H1 (cell line): ENCODE measurements at regions not wholly inside any gene's neighbourhood (a gene's known extent, or its start where the extent isn't known, plus 50 kb on each side); places are given as distances from the start of the nearest gene placed in this dataset.

ENCODE experiments used
- CTCF ChIA-PET: fragments of 300-600 bp; sonication (Branson Sonifier 250); formaldehyde crosslinking; loops from one replicate; lab custom pipeline; 2021; ENCODE audit not compliant: partially characterized antibody; lab: Charles Lee
- POLR2A ChIA-PET: fragments of 300-600 bp; sonication (Branson Sonifier 250); formaldehyde crosslinking; loops from one replicate; lab custom pipeline; 2021; ENCODE audit warnings: inconsistent platforms; ENCODE audit not compliant: partially characterized antibody; lab: Charles Lee
- DNase-seq, 2 experiments: peaks; one replicate each; pipeline versions ENCODE4 v3.0.0 to v3.0.0-alpha.2; 2010 to 2022; ENCODE audit warnings: low spot score in 2 of 2, low read depth in 1 of 2, mixed read lengths in 1 of 2
- FAIRE-seq: peaks from 2 replicates; lab custom pipeline; 2011; peaks lifted over from hg19 to GRCh38; lab: Jason Lieb, UNC
- H2AFZ ChIP-seq: 2 replicates; pipeline ENCODE4 v1.8.1; 2012; ENCODE audit warnings: low read length, inconsistent platforms
- H2AK5ac ChIP-seq: 2 replicates; pipeline ENCODE4 v1.6.1; 2013; ENCODE audit warnings: low read depth, low read length
- H2BK120ac ChIP-seq: replicated peaks from 2 replicates; pipeline ENCODE3; 2013; ENCODE audit warnings: low read depth, low read length, inconsistent platforms
- H2BK12ac ChIP-seq: 2 replicates; pipeline ENCODE4 v1.6.1; 2013; ENCODE audit warnings: low read depth, low read length
- H2BK15ac ChIP-seq: 2 replicates; pipeline ENCODE4 v1.6.1; 2013; ENCODE audit warnings: low read length
- H2BK20ac ChIP-seq: 2 replicates; pipeline ENCODE4 v1.6.1; 2013; ENCODE audit warnings: low read length
- H2BK5ac ChIP-seq: 2 replicates; pipeline ENCODE4 v1.6.1; 2013; ENCODE audit warnings: low read depth, low read length
- H3K14ac ChIP-seq: 2 replicates; pipeline ENCODE4 v1.6.1; 2013; ENCODE audit warnings: inconsistent platforms; ENCODE audit not compliant: insufficient read length
- H3K18ac ChIP-seq: 2 replicates; pipeline ENCODE4 v1.6.1; 2013; ENCODE audit warnings: low read length; ENCODE audit errors: extremely low read depth
- H3K23ac ChIP-seq: 2 replicates; pipeline ENCODE4 v1.6.1; 2013; ENCODE audit warnings: inconsistent platforms; ENCODE audit not compliant: insufficient read length
- H3K23me2 ChIP-seq: 2 replicates; pipeline ENCODE4 v1.6.1; 2013; ENCODE audit warnings: low read depth, low read length
- H3K27ac ChIP-seq: 2 replicates; pipeline ENCODE4 v1.6.1; 2011; ENCODE audit warnings: low read depth, low read length, inconsistent platforms
- H3K27me3 ChIP-seq, 4 experiments: replicated peaks in 1 of 4; 1 replicate in 1 of 4; 2 replicates in 3 of 4; pipeline versions ENCODE4 v1.6.1 to v1.8.1; 2011 to 2013; ENCODE audit warnings: low read length in 3 of 4, mild to moderate bottlenecking in 3 of 4, inconsistent platforms in 2 of 4, mixed read lengths in 2 of 4, moderate library complexity in 1 of 4; ENCODE audit not compliant: control insufficient read depth in 3 of 4, insufficient read depth in 3 of 4; ENCODE audit errors: extremely low read depth in 1 of 4
- H3K36me3 ChIP-seq, 4 experiments: 2 replicates each; pipeline versions ENCODE4 v1.6.1 to v1.8.1; 2011 to 2013; ENCODE audit warnings: mild to moderate bottlenecking in 4 of 4, low read length in 3 of 4, moderate library complexity in 2 of 4, control low read depth in 1 of 4, inconsistent platforms in 1 of 4; ENCODE audit not compliant: insufficient read depth in 4 of 4, control insufficient read depth in 2 of 4
- H3K4ac ChIP-seq: replicated peaks from 2 replicates; pipeline ENCODE3; 2013; ENCODE audit warnings: low read length, low read depth, mixed read lengths, inconsistent platforms; ENCODE audit not compliant: insufficient read length
- H3K4me1 ChIP-seq, 4 experiments: replicated peaks in 1 of 4; 1 replicate in 1 of 4; 2 replicates in 3 of 4; pipeline versions ENCODE4 v1.6.1 to v1.8.1; 2011 to 2013; ENCODE audit warnings: low read length in 3 of 4, inconsistent platforms in 2 of 4, mixed read lengths in 1 of 4; ENCODE audit not compliant: insufficient read depth in 4 of 4, control insufficient read depth in 3 of 4
- H3K4me2 ChIP-seq, 2 experiments: 2 replicates each; pipeline versions ENCODE4 v1.6.1 to v1.8.1; 2011 to 2013; ENCODE audit warnings: low read depth in 2 of 2, low read length in 2 of 2, control low read depth in 1 of 2, inconsistent platforms in 1 of 2, mild to moderate bottlenecking in 1 of 2; ENCODE audit not compliant: insufficient read depth in 1 of 2
- H3K4me3 ChIP-seq, 4 experiments: fragments of 200-600, 300-600 bp in 1 of 4; sonication (generic), shearing (Covaris generic), sonication (Bioruptor Twin) in 1 of 4; 2 replicates each; pipeline versions ENCODE4 v1.5.1 to v1.8.1; 2011 to 2016; ENCODE audit warnings: low read length in 4 of 4, low read depth in 3 of 4, control low read depth in 2 of 4, inconsistent platforms in 2 of 4, mild to moderate bottlenecking in 2 of 4, mixed read lengths in 1 of 4, moderate library complexity in 1 of 4; ENCODE audit not compliant: insufficient read depth in 2 of 4; ENCODE audit errors: extremely low read depth in 1 of 4
- H3K56ac ChIP-seq: replicated peaks from 2 replicates; pipeline ENCODE3; 2013; ENCODE audit warnings: low read depth, mild to moderate bottlenecking, mixed read lengths, low read length, inconsistent platforms; ENCODE audit not compliant: insufficient read length
- H3K79me1 ChIP-seq: 2 replicates; pipeline ENCODE4 v1.6.1; 2013; ENCODE audit warnings: low read depth, low read length, control low read depth
- H3K79me2 ChIP-seq, 2 experiments: 2 replicates each; pipeline versions ENCODE4 v1.6.1 to v1.8.1; 2012 to 2013; ENCODE audit warnings: low read length in 2 of 2, mild to moderate bottlenecking in 2 of 2, inconsistent platforms in 1 of 2; ENCODE audit not compliant: insufficient read depth in 2 of 2, control insufficient read depth in 1 of 2
- H3K9ac ChIP-seq, 4 experiments: replicated peaks in 1 of 4; 1 replicate in 1 of 4; 2 replicates in 3 of 4; pipeline versions ENCODE4 v1.6.1 to v1.8.1; 2011 to 2013; ENCODE audit warnings: low read depth in 3 of 4, low read length in 3 of 4, control low read depth in 2 of 4, mild to moderate bottlenecking in 2 of 4, moderate library complexity in 2 of 4, inconsistent platforms in 1 of 4; ENCODE audit errors: extremely low read depth in 1 of 4
- H3K9me3 ChIP-seq, 2 experiments: 2 replicates each; pipeline versions ENCODE4 v1.6.1 to v1.8.1; 2012 to 2013; ENCODE audit warnings: mild to moderate bottlenecking in 2 of 2, moderate library complexity in 2 of 2, control low read depth in 1 of 2, inconsistent platforms in 1 of 2, low read depth in 1 of 2, low read length in 1 of 2, mixed read lengths in 1 of 2; ENCODE audit not compliant: insufficient read depth in 2 of 2
- H4K20me1 ChIP-seq, 2 experiments: replicated peaks in 1 of 2; 2 replicates each; pipeline versions ENCODE3 to v1.8.1; 2011 to 2013; ENCODE audit warnings: inconsistent platforms in 2 of 2, low read length in 2 of 2, mild to moderate bottlenecking in 1 of 2; ENCODE audit not compliant: insufficient read depth in 2 of 2, control insufficient read depth in 1 of 2
- H4K5ac ChIP-seq: 2 replicates; pipeline ENCODE4 v1.6.1; 2013; ENCODE audit warnings: low read length, low read depth, mixed read lengths, inconsistent platforms; ENCODE audit not compliant: insufficient read length
- H4K8ac ChIP-seq: 2 replicates; pipeline ENCODE4 v1.8.0; 2013; ENCODE audit warnings: mild to moderate bottlenecking, moderate library complexity, low read length, inconsistent platforms; ENCODE audit not compliant: insufficient read depth; ENCODE audit errors: extremely low read depth
- H4K91ac ChIP-seq: replicated peaks from 2 replicates; pipeline ENCODE3; 2013; ENCODE audit warnings: low read length, mixed read lengths, inconsistent platforms; ENCODE audit not compliant: insufficient read length
- BCL11A ChIP-seq, 2 experiments: IDR thresholded peaks; one replicate each; pipeline ENCODE4 v1.6.1; 2011; ENCODE audit warnings: low read depth in 2 of 2, low read length in 2 of 2, mild to moderate bottlenecking in 2 of 2
- CEBPB ChIP-seq: IDR thresholded peaks from 2 replicates; pipeline ENCODE4 v1.6.1; 2012; ENCODE audit warnings: low read depth, low read length
- CREB1 ChIP-seq: IDR thresholded peaks from 2 replicates; pipeline ENCODE4 v1.6.1; 2012; ENCODE audit warnings: inconsistent platforms
- CTCF ChIP-seq, 3 experiments: IDR thresholded peaks; 1 replicate in 2 of 3; 2 replicates in 1 of 3; pipeline versions ENCODE4 v1.5.1 to v1.6.1; 2011; ENCODE audit warnings: low read length in 3 of 3, mild to moderate bottlenecking in 3 of 3, inconsistent platforms in 2 of 3, low read depth in 1 of 3, moderate library complexity in 1 of 3; ENCODE audit not compliant: insufficient read depth in 1 of 3; ENCODE audit errors: control extremely low read depth in 1 of 3
- FOSL1 ChIP-seq: IDR thresholded peaks from 2 replicates; pipeline ENCODE4 v1.6.1; 2011; ENCODE audit warnings: mild to moderate bottlenecking, low read depth, low read length, moderate library complexity; ENCODE audit not compliant: insufficient read depth
- GABPA ChIP-seq: IDR thresholded peaks from 2 replicates; pipeline ENCODE4 v1.6.1; 2011; ENCODE audit warnings: mild to moderate bottlenecking, low read length, moderate library complexity, borderline replicate concordance; ENCODE audit not compliant: insufficient read depth
- HDAC2 ChIP-seq, 2 experiments: fragments of 300-600 bp in 1 of 2; sonication (generic) in 1 of 2; IDR thresholded peaks; 2 replicates each; pipeline ENCODE4 v1.6.1; 2011 to 2012; ENCODE audit warnings: low read depth in 2 of 2, low read length in 2 of 2, mild to moderate bottlenecking in 2 of 2, moderate library complexity in 2 of 2, borderline replicate concordance in 1 of 2, inconsistent platforms in 1 of 2
- JUND ChIP-seq: IDR thresholded peaks from 2 replicates; pipeline ENCODE4 v1.6.1; 2011; ENCODE audit warnings: mild to moderate bottlenecking, improper control_type of control experiment, low read length
- NANOG ChIP-seq: IDR thresholded peaks from 2 replicates; pipeline ENCODE4 v1.6.1; 2011; ENCODE audit warnings: low read length, low read depth, mild to moderate bottlenecking, inconsistent platforms; ENCODE audit not compliant: insufficient read depth, poor library complexity, severe bottlenecking
- POU5F1 ChIP-seq: IDR thresholded peaks from 2 replicates; pipeline ENCODE4 v1.6.1; 2011; ENCODE audit warnings: low read depth, mild to moderate bottlenecking, low read length, moderate library complexity
- SP4 ChIP-seq: IDR thresholded peaks from 2 replicates; pipeline ENCODE4 v1.6.1; 2012; ENCODE audit warnings: low read length, inconsistent platforms
- ZNF274 ChIP-seq: IDR thresholded peaks from 2 replicates; pipeline ENCODE4 v1.7.0; 2012; ENCODE audit warnings: low read length, borderline replicate concordance; ENCODE audit errors: extremely low read depth
- WGBS, 2 experiments: shearing (Covaris generic) in 1 of 2; methylation state at CpG; one replicate each; pipeline versions ENCODE4 v1.1.6 to v1.1.7; 2013 to 2015; ENCODE audit warnings: low lambda C conversion rate in 2 of 2, mixed read lengths in 2 of 2, inconsistent platforms in 1 of 2, low coverage in 1 of 2, missing lambda C conversion rate in 1 of 2; ENCODE audit not compliant: insufficient replicate concordance in 2 of 2, insufficient coverage in 1 of 2, insufficient read length in 1 of 2; ENCODE audit errors: extremely low coverage in 1 of 2, missing lambda C conversion rate in 1 of 2; 5-methylcytosine and 5-hydroxymethylcytosine counted together

GRCh38 chr18:57209713-57210106 lies 62.8 kb downstream of the BOD1L2 start:
- H4K5ac ChIP-seq = no peak overlapping the region
- H3K79me2 ChIP-seq = no peaks in the 10 kb centered on the region
- H2BK15ac ChIP-seq = no peak overlapping the region
- 30% methylated on average over 10 of the region's 10 CpGs; no CpG with 5 or more reads in 1 of the 2 experiments for WGBS, 2 experiments
- no peak overlapping the region for H3K27ac ChIP-seq
- H2AFZ ChIP-seq = peak overlapping the region; percentile 44
- H3K4ac ChIP-seq = no peak overlapping the region
- H3K23ac ChIP-seq = no peak overlapping the region
- FAIRE-seq = no peak
- ChIA-PET CTCF (no interaction called here), POLR2A (no interaction called here)
- H2AK5ac ChIP-seq = no peak overlapping the region
- peaks cover 0 to 3% (median 0%) of the 10 kb centered on the region in 4 experiments; a peak in 2 of 7 replicates for H3K27me3 ChIP-seq
- no peaks in the 10 kb centered on the region for H3K9me3 ChIP-seq
- no peak for DNase-seq
- peaks cover 7% of the 10 kb centered on the region for H3K23me2 ChIP-seq
- no peak overlapping the region for H2BK120ac ChIP-seq
- peak overlapping the region; percentile 63; the same call in 1 of the 2 replicates for H2BK20ac ChIP-seq
- no peak overlapping the region for H2BK12ac ChIP-seq
- no peak overlapping the region; the same call in 1 of the 2 replicates for H3K18ac ChIP-seq
- H4K91ac ChIP-seq = no peak overlapping the region
- no peak overlapping the region for H3K56ac ChIP-seq
- peak overlapping the region; percentile 60; the same call in 1 of the 2 replicates for H2BK5ac ChIP-seq
- H3K36me3 ChIP-seq = no peaks in the 10 kb centered on the region
- H3K4me2 ChIP-seq = peak overlapping the region; percentile 59 to 77
- peaks cover 10 to 21% (median 16%) of the 10 kb centered on the region in 4 experiments; a peak in 6 of 7 replicates for H3K4me1 ChIP-seq
- H4K20me1 ChIP-seq = no peaks in the 10 kb centered on the region
- no peak overlapping the region for H4K8ac ChIP-seq
- peak overlapping the region in 2 of 4 experiments; percentile 13 to 41; a peak in 4 of 8 replicates for H3K4me3 ChIP-seq
- H3K14ac ChIP-seq = no peak overlapping the region
- no peaks in the 10 kb centered on the region for H3K79me1 ChIP-seq
- H3K9ac ChIP-seq = no peak overlapping the region
- no peak for TF ChIP-seq JUND
- no peak for TF ChIP-seq CTCF (IDR thresholded peaks at IDR 0.05; ENCODE audit: control extremely low read depth in 1 of 3, insufficient read depth in 1 of 3, low read depth in 1 of 3, low read length in 3 of 3)
- no peak for TF ChIP-seq GABPA
- TF ChIP-seq ZNF274 = no peak
- TF ChIP-seq HDAC2 (IDR thresholded peaks at IDR 0.05; ENCODE audit: borderline replicate concordance in 1 of 2, low read depth in 2 of 2, low read length in 2 of 2) = no peak
- no peak for TF ChIP-seq NANOG
- no peak for TF ChIP-seq CREB1
- TF ChIP-seq CEBPB = no peak
- no peak for TF ChIP-seq FOSL1
- TF ChIP-seq POU5F1 = no peak
- no peak for TF ChIP-seq SP4
- no peak for TF ChIP-seq BCL11A (IDR thresholded peaks at IDR 0.05; ENCODE audit: low read depth in 2 of 2, low read length in 2 of 2)
